GM10266 (cell line): ENCODE measurements at regions not wholly inside any gene's neighbourhood (a gene's known extent, or its start where the extent isn't known, plus 50 kb on each side); places are given as distances from the start of the nearest gene placed in this dataset.

Source experiments
- DNase-seq: peaks from one replicate; pipeline ENCODE4 v3.0.0; 2012; ENCODE audit errors: extremely low spot score
- TF ChIP-seq, protein P1 (sequence below): IDR thresholded peaks from 2 replicates; pipeline ENCODE4 v1.5.1; 2012; ENCODE audit warnings: mild to moderate bottlenecking, low read depth; ENCODE audit not compliant: control insufficient read depth, insufficient read depth; ENCODE audit errors: missing control alignments

DNA sequence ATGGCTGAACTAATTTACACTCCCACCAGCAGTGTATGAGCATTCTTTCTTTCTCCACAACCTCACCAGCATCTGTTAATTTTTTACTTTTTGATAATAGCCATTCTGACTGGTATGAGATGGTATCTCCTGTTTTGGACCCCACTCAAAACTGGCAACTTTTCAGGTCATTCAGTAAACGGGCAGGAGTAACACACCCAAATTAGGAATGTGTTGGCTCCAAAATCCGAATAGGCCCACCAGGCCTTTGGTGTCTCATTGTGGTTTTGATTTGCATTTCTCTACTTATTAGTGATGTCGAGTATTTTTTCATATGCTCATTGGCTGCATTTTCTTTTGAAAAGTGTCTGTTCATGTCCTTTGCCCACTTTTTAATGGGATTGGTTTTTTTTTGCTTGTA lies 517.1 kb downstream of the TMEM232 start:
- TF ChIP-seq, protein P1, sequence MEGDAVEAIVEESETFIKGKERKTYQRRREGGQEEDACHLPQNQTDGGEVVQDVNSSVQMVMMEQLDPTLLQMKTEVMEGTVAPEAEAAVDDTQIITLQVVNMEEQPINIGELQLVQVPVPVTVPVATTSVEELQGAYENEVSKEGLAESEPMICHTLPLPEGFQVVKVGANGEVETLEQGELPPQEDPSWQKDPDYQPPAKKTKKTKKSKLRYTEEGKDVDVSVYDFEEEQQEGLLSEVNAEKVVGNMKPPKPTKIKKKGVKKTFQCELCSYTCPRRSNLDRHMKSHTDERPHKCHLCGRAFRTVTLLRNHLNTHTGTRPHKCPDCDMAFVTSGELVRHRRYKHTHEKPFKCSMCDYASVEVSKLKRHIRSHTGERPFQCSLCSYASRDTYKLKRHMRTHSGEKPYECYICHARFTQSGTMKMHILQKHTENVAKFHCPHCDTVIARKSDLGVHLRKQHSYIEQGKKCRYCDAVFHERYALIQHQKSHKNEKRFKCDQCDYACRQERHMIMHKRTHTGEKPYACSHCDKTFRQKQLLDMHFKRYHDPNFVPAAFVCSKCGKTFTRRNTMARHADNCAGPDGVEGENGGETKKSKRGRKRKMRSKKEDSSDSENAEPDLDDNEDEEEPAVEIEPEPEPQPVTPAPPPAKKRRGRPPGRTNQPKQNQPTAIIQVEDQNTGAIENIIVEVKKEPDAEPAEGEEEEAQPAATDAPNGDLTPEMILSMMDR, result no peak
- no peak for DNase-seq

DNA sequence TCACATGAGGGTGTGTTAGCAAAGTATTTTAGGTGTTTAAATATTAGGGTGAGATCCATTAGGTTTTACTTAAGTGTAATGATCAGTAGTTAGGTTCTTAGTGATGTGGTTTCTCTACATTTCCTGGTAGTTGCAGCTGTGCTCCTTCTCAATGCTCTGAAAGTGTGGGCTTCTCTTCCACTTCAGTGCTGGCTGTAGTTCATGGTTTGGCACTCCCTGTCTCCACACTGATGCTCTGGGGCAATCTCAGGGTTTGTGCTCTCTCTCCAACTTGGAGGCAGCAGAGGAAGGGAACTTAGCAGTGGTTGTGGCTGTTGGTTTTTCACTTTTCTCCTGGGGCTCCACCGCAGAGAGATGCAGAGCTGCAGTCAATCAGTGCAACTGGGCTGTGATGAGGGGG lies 507.5 kb downstream of the TMEM232 start:
- DNase-seq, result no peak
- TF ChIP-seq, protein P1, result no peak

DNA sequence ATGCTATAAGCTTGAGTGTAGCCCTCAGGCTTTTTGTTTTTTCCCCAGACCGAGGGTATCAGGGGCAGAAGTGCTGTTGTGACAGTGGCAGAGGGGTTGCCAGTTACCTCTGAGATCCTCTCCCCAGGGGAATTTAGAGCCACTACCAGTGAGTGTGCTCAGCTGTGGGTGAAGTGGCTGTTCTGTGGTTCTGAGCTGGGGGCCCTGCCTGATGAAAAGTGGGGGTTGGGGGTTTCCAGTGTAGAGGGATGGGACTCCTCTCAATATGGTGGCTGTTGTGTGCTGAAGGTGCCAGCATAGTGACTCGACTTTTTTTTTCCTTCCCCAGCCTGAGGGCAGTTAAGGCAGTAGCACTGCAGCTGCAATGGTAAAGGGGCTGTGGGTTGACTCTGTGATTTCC lies 506.7 kb downstream of the TMEM232 start:
- TF ChIP-seq, protein P1, result no peak

DNA sequence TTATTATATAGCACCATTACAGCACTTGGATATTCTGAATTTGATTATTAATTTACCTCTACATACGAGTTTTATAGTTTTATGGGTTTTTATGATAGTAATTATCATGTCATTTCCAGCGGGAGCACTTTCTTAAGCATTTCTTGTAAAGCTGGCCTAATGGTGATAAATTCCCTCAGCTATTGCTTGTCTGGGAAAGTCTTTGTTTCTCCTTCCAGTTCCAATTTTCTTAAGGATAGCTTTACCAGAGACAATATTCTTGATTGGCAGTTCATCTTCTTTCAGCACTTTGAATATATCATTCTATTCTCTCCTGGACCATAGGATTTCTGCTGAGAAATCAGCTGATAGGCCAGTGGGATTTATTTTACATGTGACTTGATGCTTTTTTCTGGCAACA lies 505.4 kb downstream of the TMEM232 start:
- no peak for DNase-seq
- TF ChIP-seq, protein P1, result no peak

More for the DNA sequence above, 506.7 kb downstream of the TMEM232 start:
- no peak for DNase-seq

DNA sequence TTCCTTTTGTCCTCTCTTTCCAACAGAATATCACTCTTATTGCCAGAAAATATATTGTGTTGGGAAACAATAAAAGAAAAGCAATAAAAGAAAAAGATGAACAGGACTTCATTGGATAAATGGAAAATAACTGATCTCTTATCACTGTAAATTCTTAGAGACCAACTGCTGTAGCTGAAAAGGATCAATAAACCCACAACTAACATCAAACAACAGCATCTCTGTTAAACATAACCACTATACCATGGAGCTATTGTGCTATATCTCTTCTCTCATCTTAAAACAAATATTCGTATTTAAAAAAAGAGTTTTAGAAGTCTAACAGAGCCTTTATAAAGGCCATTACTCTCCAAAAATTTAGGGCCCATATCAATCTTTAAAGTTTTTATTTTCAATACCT lies 502.4 kb downstream of the TMEM232 start:
- no peak for DNase-seq
- TF ChIP-seq, protein P1, result no peak

DNA sequence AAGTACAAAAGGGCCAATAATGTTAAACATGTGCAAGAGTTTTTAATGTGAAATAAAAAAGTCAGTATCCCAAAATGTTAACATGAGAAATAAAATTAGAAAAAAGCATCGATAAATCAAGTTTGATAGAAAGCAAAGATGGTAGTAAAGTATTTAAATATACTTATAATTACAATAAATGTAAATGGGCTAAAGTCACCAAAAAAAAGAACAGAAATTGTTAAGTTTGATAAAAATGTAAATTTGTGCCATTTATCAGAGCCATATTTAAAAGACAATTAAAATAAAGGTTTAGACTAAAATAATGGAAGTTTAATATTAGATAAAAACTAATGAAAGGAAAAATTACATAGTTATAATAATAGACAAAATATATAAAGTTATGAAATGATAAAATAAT lies 500.5 kb downstream of the TMEM232 start:
- DNase-seq, result no peak
- TF ChIP-seq, protein P1, result no peak

DNA sequence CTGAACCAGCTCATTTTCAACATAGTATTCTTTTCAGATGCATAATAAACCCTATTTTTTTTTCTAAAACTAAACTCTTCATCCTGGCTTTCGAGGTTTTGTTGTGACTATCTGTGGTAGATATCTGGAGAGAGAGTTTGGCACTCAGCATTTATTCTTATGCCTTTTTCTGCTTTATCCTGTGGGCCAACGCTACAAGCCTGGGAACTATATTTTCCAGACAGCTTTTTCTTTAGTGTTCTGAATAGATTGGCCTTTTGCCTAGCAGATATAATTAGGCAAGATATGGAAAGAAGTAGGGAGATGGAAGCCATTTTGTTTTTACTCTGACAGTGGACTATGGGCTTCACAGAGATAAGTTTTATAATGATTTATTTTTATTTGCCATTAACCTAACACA lies 486.7 kb downstream of the TMEM232 start:
- DNase-seq, result no peak
- TF ChIP-seq, protein P1, result no peak
